SK-N-SH treated with all-trans-retinoic acid at 6 μM for 48 hours (cell line): ENCODE measurements at regions not wholly inside any gene's neighbourhood (a gene's known extent, or its start where the extent isn't known, plus 50 kb on each side); places are given as distances from the start of the nearest gene placed in this dataset.

Experiments used
- BACH2 ChIP-seq: fragments of 250-450 bp; sonication (Bioruptor Pico); IDR thresholded peaks from 2 replicates; pipeline ENCODE4 v1.9.0; 2021; ENCODE audit warnings: mild to moderate bottlenecking, borderline replicate concordance
- CSRNP3 ChIP-seq: fragments of 250-450 bp; sonication (Bioruptor Pico); IDR thresholded peaks from 2 replicates; pipeline ENCODE4 v1.5.1; 2021; ENCODE audit warnings: mild to moderate bottlenecking, moderate library complexity
- GLIS3 ChIP-seq: fragments of 250-450 bp; sonication (Bioruptor Pico); IDR thresholded peaks from 2 replicates; pipeline ENCODE4 v1.5.0; 2020; ENCODE audit warnings: mild to moderate bottlenecking, moderate library complexity
- ISL1 ChIP-seq: fragments of 250-450 bp; sonication (Bioruptor Pico); IDR thresholded peaks from 2 replicates; pipeline ENCODE4 v2.1.2; 2022; ENCODE audit warnings: mild to moderate bottlenecking, moderate library complexity
- PATZ1 ChIP-seq: fragments of 250-450 bp; sonication (Bioruptor Pico); IDR thresholded peaks from 2 replicates; pipeline ENCODE4 v1.8.0; 2020; ENCODE audit warnings: mild to moderate bottlenecking, moderate library complexity, borderline replicate concordance
- PPARA ChIP-seq: fragments of 250-450 bp; sonication (Bioruptor Pico); IDR thresholded peaks from 2 replicates; pipeline ENCODE4 v1.5.0; 2020; ENCODE audit warnings: mild to moderate bottlenecking, borderline replicate concordance
- RARB ChIP-seq: fragments of 250-450 bp; sonication (Bioruptor Pico); IDR thresholded peaks from 2 replicates; pipeline ENCODE4 v1.8.0; 2021; ENCODE audit warnings: mild to moderate bottlenecking, moderate library complexity
- SNAI2 ChIP-seq: fragments of 250-450 bp; sonication (Bioruptor Pico); IDR thresholded peaks from 2 replicates; pipeline ENCODE4 v1.5.0; 2020; ENCODE audit warnings: mild to moderate bottlenecking, moderate library complexity
- ZC3H10 ChIP-seq: fragments of 250-450 bp; sonication (Bioruptor Pico); IDR thresholded peaks from 2 replicates; pipeline ENCODE4 v1.5.1; 2021; ENCODE audit warnings: mild to moderate bottlenecking, moderate library complexity
- ZFP3 ChIP-seq: fragments of 250-450 bp; sonication (Bioruptor Pico); IDR thresholded peaks from 2 replicates; pipeline ENCODE4 v1.5.0; 2020; ENCODE audit warnings: mild to moderate bottlenecking, moderate library complexity
- ZFP30 ChIP-seq: fragments of 450-650 bp; formaldehyde crosslinking; IDR thresholded peaks from 2 replicates; pipeline ENCODE4 v1.5.0; 2022; ENCODE audit warnings: mild to moderate bottlenecking, moderate library complexity
- ZNF70 ChIP-seq: fragments of 450-650 bp; formaldehyde crosslinking; IDR thresholded peaks from 2 replicates; pipeline ENCODE4 v1.5.0; 2020; ENCODE audit warnings: mild to moderate bottlenecking, moderate library complexity

- no peak for TF ChIP-seq ZC3H10
- TF ChIP-seq ZFP30 (CRISPR knock-in tag) = no peak
- TF ChIP-seq BACH2 (CRISPR knock-in tag) = no peak
- TF ChIP-seq PATZ1 (CRISPR knock-in tag) = no peak
- no peak for TF ChIP-seq GLIS3 (CRISPR knock-in tag)
- no peak for TF ChIP-seq ISL1 (CRISPR knock-in tag)
- no peak for TF ChIP-seq ZFP3 (CRISPR knock-in tag)
- TF ChIP-seq CSRNP3 = no peak
- TF ChIP-seq ZNF70 = no peak
- TF ChIP-seq RARB (CRISPR knock-in tag) = no peak
- no peak for TF ChIP-seq SNAI2 (CRISPR knock-in tag)
- no peak for TF ChIP-seq PPARA (CRISPR knock-in tag)
These were observed 828.3 kb downstream of the TECRL start for GRCh38 chr4:63580796-63581475.
